ENCODE measurements at regions not wholly inside any gene's neighbourhood (a gene's known extent, or its start where the extent isn't known, plus 50 kb on each side); places are given as distances from the start of the nearest gene placed in this dataset.

DNA sequence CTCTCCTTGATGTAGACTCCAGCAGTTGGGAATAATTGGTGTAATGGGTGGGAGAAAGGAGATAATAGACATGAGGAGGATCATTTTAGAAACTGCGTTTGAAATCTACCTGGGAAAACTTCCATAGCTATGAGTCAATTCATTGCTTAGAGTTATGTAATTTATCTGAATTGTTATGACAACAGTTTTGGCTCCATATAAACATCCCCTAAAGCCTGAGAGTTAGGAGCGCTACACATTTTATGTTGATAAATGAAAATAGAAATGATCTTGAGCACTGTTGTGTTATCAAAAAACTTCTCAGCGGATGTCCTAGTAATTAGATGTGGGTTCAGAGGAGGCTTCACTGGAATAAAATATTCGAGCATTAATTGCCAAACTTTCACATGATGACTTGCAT, 573.4 kb downstream of the TSN start (continued):
- TF ChIP-seq ATF2 (IDR thresholded peaks at IDR 0.05; ENCODE audit: low read length) = no peak
- no peak for TF ChIP-seq HDAC6 (IDR thresholded peaks at IDR 0.05; ENCODE audit: low read depth, low read length)
